K562 (cell line): ENCODE measurements at regions not wholly inside any gene's neighbourhood (a gene's known extent, or its start where the extent isn't known, plus 50 kb on each side); places are given as distances from the start of the nearest gene placed in this dataset.

Source experiments
- ATAC-seq: fragments of 200-7000 bp; cut with Tn5 transposase; 3 replicates; pipeline ENCODE4 v1.9.1; 2020; ENCODE audit warnings: moderate library complexity
- BruUV-seq: library from RNA; stranded (reverse); fragments of 400-500 nt; replicated peaks from 2 replicates; lab custom pipeline; 2021; lab: Mats Ljungman, UMichigan
- CTCF ChIA-PET: fragments of 300-600 bp; formaldehyde crosslinking; extraction: SDS; loops from one replicate; lab custom pipeline; 2021; ENCODE audit warnings: low intra/inter-chr PET ratio; lab: Yijun Ruan, JAX
- POLR2A ChIA-PET: fragments of 300-600, 350-650 bp; sonication (Branson Sonifier 250); formaldehyde crosslinking; extraction: SDS; loops from one replicate; lab custom pipeline; 2021; ENCODE audit warnings: antibody characterized with exemption, inconsistent platforms; lab: Yijun Ruan, JAX
- DNase-seq, 4 experiments: peaks; one replicate each; pipeline versions ENCODE4 v3.0.0 to v3.0.0-alpha.2; 2011 to 2018; ENCODE audit warnings: low spot score in 3 of 4, mixed read lengths in 3 of 4; ENCODE audit errors: extremely low read depth in 1 of 4
- FAIRE-seq: peaks from 2 replicates; lab custom pipeline; 2011; peaks lifted over from hg19 to GRCh38; lab: Jason Lieb, UNC
- H2AFZ ChIP-seq: 2 replicates; pipeline ENCODE4 v1.6.0; 2011; ENCODE audit warnings: low read depth, low read length, control low read depth, inconsistent platforms
- H3K27ac ChIP-seq: fragments of 200-600 bp; 3 replicates; pipeline ENCODE4 v1.8.0; 2011; ENCODE audit warnings: low read depth, mild to moderate bottlenecking, control low read depth, inconsistent platforms, low read length, moderate library complexity, mixed read lengths; ENCODE audit errors: extremely low read depth
- H3K27me3 ChIP-seq, 2 experiments: fragments of 300-600 bp in 1 of 2; 2 replicates in 1 of 2; 3 replicates in 1 of 2; pipeline versions ENCODE4 v1.6.0 to v1.8.0; 2011; ENCODE audit warnings: inconsistent platforms in 2 of 2, low read length in 2 of 2, mild to moderate bottlenecking in 1 of 2, mixed read lengths in 1 of 2, moderate library complexity in 1 of 2; ENCODE audit not compliant: control insufficient read depth in 2 of 2, insufficient read depth in 2 of 2
- H3K36me3 ChIP-seq: fragments of 300-600 bp; 3 replicates; pipeline ENCODE4 v1.8.0; 2011; ENCODE audit warnings: mild to moderate bottlenecking, low read length, inconsistent platforms; ENCODE audit not compliant: control insufficient read depth, insufficient read depth
- H3K4me1 ChIP-seq, 2 experiments: fragments of 200-600 bp in 1 of 2; replicated peaks in 1 of 2; 2 replicates in 1 of 2; 3 replicates in 1 of 2; pipeline versions ENCODE4 v1.5.1 to v1.8.0; 2011; ENCODE audit warnings: inconsistent platforms in 2 of 2, low read length in 2 of 2, mild to moderate bottlenecking in 1 of 2, mixed read lengths in 1 of 2, moderate library complexity in 1 of 2; ENCODE audit not compliant: control insufficient read depth in 2 of 2, insufficient read depth in 2 of 2
- H3K4me2 ChIP-seq: 2 replicates; pipeline ENCODE4 v1.6.1; 2011; ENCODE audit warnings: low read length, control low read depth, inconsistent platforms, mixed read lengths; ENCODE audit not compliant: insufficient read depth
- H3K4me3 ChIP-seq: fragments of 200-600 bp; sonication (generic), shearing (Covaris generic); 2 replicates; pipeline ENCODE4 v1.5.1; 2016; ENCODE audit warnings: control low read depth, inconsistent platforms
- H3K79me2 ChIP-seq: fragments of 200-600 bp; 3 replicates; pipeline ENCODE4 v1.8.0; 2011; ENCODE audit warnings: low read length, inconsistent platforms; ENCODE audit not compliant: control insufficient read depth, insufficient read depth
- H3K9ac ChIP-seq, 2 experiments: 2 replicates each; pipeline versions ENCODE4 v1.6.0 to v1.6.1; 2011; ENCODE audit warnings: low read depth in 2 of 2, low read length in 2 of 2, control low read depth in 1 of 2, inconsistent platforms in 1 of 2, mild to moderate bottlenecking in 1 of 2, mixed read lengths in 1 of 2; ENCODE audit not compliant: insufficient read depth in 1 of 2
- H3K9me1 ChIP-seq: one replicate; pipeline ENCODE4 v1.6.0; 2011; ENCODE audit warnings: inconsistent platforms, mild to moderate bottlenecking, low read length, moderate library complexity; ENCODE audit not compliant: control insufficient read depth, insufficient read depth
- H3K9me3 ChIP-seq: replicated peaks from 2 replicates; pipeline ENCODE4 v1.5.1; 2011; ENCODE audit warnings: low read depth, low read length, inconsistent platforms; ENCODE audit not compliant: control insufficient read depth, insufficient read depth
- H4K20me1 ChIP-seq: replicated peaks from 2 replicates; pipeline ENCODE4 v1.6.1; 2011; ENCODE audit warnings: low read length, inconsistent platforms, mixed read lengths; ENCODE audit not compliant: control insufficient read depth, insufficient read depth
- BMI1 ChIP-seq: fragments of 150-350 bp; IDR thresholded peaks from 2 replicates; pipeline ENCODE4 v1.6.1; 2014; ENCODE audit warnings: low read length
- ELF2 ChIP-seq: fragments of 250-450 bp; sonication (Bioruptor Pico); IDR thresholded peaks from 2 replicates; pipeline ENCODE4 v1.5.0; 2021; ENCODE audit warnings: mild to moderate bottlenecking
- IFI16 ChIP-seq: fragments of 250-450 bp; sonication (Bioruptor Pico); IDR thresholded peaks from 2 replicates; pipeline ENCODE4 v2.1.2; 2022; ENCODE audit warnings: mild to moderate bottlenecking, inconsistent platforms
- KDM5B ChIP-seq: fragments of 200-600 bp; sonication (generic); IDR thresholded peaks from 2 replicates; pipeline ENCODE4 v1.6.1; 2012; ENCODE audit warnings: low read depth, mild to moderate bottlenecking, moderate library complexity, low read length, control low read depth, inconsistent platforms; ENCODE audit not compliant: insufficient replicate concordance
- MED1 ChIP-seq: sonication (generic); formaldehyde crosslinking; IDR thresholded peaks from 2 replicates; pipeline ENCODE4 v1.8.1; 2023; ENCODE audit warnings: missing genetic modification reagents, borderline replicate concordance
- NCOA1 ChIP-seq: fragments of 450-650 bp; IDR thresholded peaks from 2 replicates; pipeline ENCODE4 v1.6.1; 2016; ENCODE audit warnings: low read depth
- OTX1 ChIP-seq: fragments of 450-650 bp; formaldehyde crosslinking; IDR thresholded peaks from 2 replicates; pipeline ENCODE4 v1.4.0; 2022; ENCODE audit warnings: mild to moderate bottlenecking
- PHF8 ChIP-seq: fragments of 200-600 bp; sonication (generic); IDR thresholded peaks from 2 replicates; pipeline ENCODE4 v1.6.1; 2012; ENCODE audit warnings: mixed run types, mild to moderate bottlenecking, inconsistent platforms, low read length, moderate library complexity, borderline replicate concordance
- SNRNP70 ChIP-seq: fragments of 200-400 bp; formaldehyde crosslinking; optimal IDR thresholded peaks from 2 replicates; pipeline ENCODE3; 2017; ENCODE audit warnings: low read depth, low read length
- ZFP36 ChIP-seq: fragments of 150-350 bp; IDR thresholded peaks from 2 replicates; pipeline ENCODE4 v1.6.1; 2018; ENCODE audit warnings: low read length, low read depth; ENCODE audit not compliant: partially characterized antibody
- ZNF639 ChIP-seq, 2 experiments: fragments of 200-800 bp in 1 of 2; sonication (Bioruptor generic) in 1 of 2; sonication (generic) in 1 of 2; formaldehyde crosslinking in 1 of 2; IDR thresholded peaks in 1 of 2; conservative IDR thresholded peaks in 1 of 2; 2 replicates each; pipeline versions ENCODE4 v1.5.0 to v1.6.1; 2016 to 2020; ENCODE audit warnings: missing compliant biosample characterization in 1 of 2, missing genetic modification characterization in 1 of 2, missing genetic modification reagents in 1 of 2
- ZNF77 ChIP-seq: fragments of 250-450 bp; sonication (Bioruptor Pico); IDR thresholded peaks from 2 replicates; pipeline ENCODE4 v1.5.0; 2020
- whole genome bisulfite sequencing: fragments of 100-300 bp; shearing (Covaris generic); methylation state at CpG from one replicate; pipeline ENCODE4 v1.1.6; 2016; ENCODE audit warnings: low coverage, mixed read lengths; ENCODE audit not compliant: insufficient coverage; ENCODE audit errors: missing lambda C conversion rate; 5-methylcytosine and 5-hydroxymethylcytosine counted together
- in situ Hi-C: fragments of 300-500 bp; cut with MboI; formaldehyde crosslinking; loops from 4 replicates; pipeline ENCODE4 v1.15.0; 2018; ENCODE audit warnings: inconsistent platforms, mixed read lengths
- intact Hi-C: fragments of 100-400 bp; cut with micrococcal nuclease; formaldehyde crosslinking; loops from 2 replicates; pipeline ENCODE4 v1.14.2; 2022
- TF ChIP-seq, protein P1 (sequence below): IDR thresholded peaks from 3 replicates; pipeline ENCODE4 v1.6.1; 2011; ENCODE audit warnings: borderline replicate concordance, mild to moderate bottlenecking, moderate library complexity; ENCODE audit not compliant: insufficient read length; ENCODE audit errors: extremely low read depth

DNA sequence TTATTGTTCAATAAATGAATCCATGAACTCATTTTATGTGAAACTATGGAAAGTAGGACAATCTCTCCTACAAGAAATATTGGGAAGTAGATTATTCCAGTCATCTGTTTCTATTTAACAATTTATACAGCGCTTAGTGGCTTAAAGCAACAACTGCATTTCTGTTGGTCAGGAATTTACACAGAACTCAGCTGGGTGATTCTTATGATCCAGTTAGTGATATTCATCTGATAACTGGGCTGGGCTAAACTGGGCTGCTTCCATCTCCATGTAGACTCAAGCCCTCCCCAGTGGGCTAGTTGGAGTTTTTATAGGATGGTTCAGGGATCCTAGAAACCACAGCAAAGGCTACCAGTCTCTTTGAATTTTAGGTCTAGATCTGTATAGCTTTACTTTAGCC lies 497.9 kb upstream of the NEGR1 start:
- CTCF ChIA-PET: no interaction called here
- H4K20me1 ChIP-seq: no peaks in the 10 kb centered on the region
- POLR2A ChIA-PET: no interaction called here
- TF ChIP-seq IFI16 (CRISPR knock-in tag) (no peak), ZFP36 (no peak), PHF8 (no peak), ZNF77 (CRISPR knock-in tag) (no peak), MED1 (no peak), SNRNP70 (no peak), NCOA1 (no peak), OTX1 (CRISPR knock-in tag) (no peak), BMI1 (no peak), ELF2 (CRISPR knock-in tag) (no peak), KDM5B (no peak), ZNF639 (CRISPR knock-in tag; conservative IDR thresholded peaks at IDR 0.05 in 1 of 2, IDR thresholded peaks at IDR 0.05 in 1 of 2) (no peak)
- TF ChIP-seq, protein P1, sequence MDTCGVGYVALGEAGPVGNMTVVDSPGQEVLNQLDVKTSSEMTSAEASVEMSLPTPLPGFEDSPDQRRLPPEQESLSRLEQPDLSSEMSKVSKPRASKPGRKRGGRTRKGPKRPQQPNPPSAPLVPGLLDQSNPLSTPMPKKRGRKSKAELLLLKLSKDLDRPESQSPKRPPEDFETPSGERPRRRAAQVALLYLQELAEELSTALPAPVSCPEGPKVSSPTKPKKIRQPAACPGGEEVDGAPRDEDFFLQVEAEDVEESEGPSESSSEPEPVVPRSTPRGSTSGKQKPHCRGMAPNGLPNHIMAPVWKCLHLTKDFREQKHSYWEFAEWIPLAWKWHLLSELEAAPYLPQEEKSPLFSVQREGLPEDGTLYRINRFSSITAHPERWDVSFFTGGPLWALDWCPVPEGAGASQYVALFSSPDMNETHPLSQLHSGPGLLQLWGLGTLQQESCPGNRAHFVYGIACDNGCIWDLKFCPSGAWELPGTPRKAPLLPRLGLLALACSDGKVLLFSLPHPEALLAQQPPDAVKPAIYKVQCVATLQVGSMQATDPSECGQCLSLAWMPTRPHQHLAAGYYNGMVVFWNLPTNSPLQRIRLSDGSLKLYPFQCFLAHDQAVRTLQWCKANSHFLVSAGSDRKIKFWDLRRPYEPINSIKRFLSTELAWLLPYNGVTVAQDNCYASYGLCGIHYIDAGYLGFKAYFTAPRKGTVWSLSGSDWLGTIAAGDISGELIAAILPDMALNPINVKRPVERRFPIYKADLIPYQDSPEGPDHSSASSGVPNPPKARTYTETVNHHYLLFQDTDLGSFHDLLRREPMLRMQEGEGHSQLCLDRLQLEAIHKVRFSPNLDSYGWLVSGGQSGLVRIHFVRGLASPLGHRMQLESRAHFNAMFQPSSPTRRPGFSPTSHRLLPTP: no peak
- no peaks in the 10 kb centered on the region for H3K27me3 ChIP-seq
- no peak overlapping the region for H3K9ac ChIP-seq
- no peak overlapping the region for H3K27ac ChIP-seq
- H3K4me1 ChIP-seq: no peaks in the 10 kb centered on the region
- no peaks in the 10 kb centered on the region for H3K79me2 ChIP-seq
- H3K9me3 ChIP-seq: no peaks in the 10 kb centered on the region
- no peak overlapping the region for H2AFZ ChIP-seq
- no peak overlapping the region for H3K4me3 ChIP-seq
- H3K36me3 ChIP-seq: no peaks in the 10 kb centered on the region
- no peak for DNase-seq
- FAIRE-seq: no peak
- no TSS peak for BruUV-seq
- WGBS: 0% methylated on average over 1 of the region's 1 CpG
- in situ Hi-C loops (no loop called here), intact Hi-C loops (no loop called here)
- no peak overlapping the region for H3K4me2 ChIP-seq
- no peak for ATAC-seq
- no peaks in the 10 kb centered on the region for H3K9me1 ChIP-seq
